Natural killer cell (primary cell): ENCODE measurements at regions not wholly inside any gene's neighbourhood (a gene's known extent, or its start where the extent isn't known, plus 50 kb on each side); places are given as distances from the start of the nearest gene placed in this dataset.

Experiments used
- ATAC-seq, 3 donors: fragments of 150-1000 bp in 2 of 3; fragments of 200-7000 bp in 1 of 3; cut with Tn5 transposase; 1 replicate in 1 of 3; 2 replicates in 2 of 3; pipeline ENCODE4 v1.10.0; 2021; ENCODE audit warnings: mild to moderate bottlenecking in 2 of 3, moderate library complexity in 2 of 3
- DNase-seq, 2 donors: peaks; one replicate each; pipeline versions ENCODE4 v3.0.0 to v3.0.0-alpha.2; 2013 to 2021; ENCODE audit warnings: mixed read lengths in 1 of 2
- H3K27ac ChIP-seq: one replicate; pipeline ENCODE4 v1.5.1; 2013; ENCODE audit warnings: mild to moderate bottlenecking, low read length
- H3K27me3 ChIP-seq: one replicate; pipeline ENCODE4 v1.6.1; 2013; ENCODE audit warnings: low read length; ENCODE audit not compliant: control insufficient read depth, insufficient read depth
- H3K36me3 ChIP-seq: one replicate; pipeline ENCODE4 v1.6.1; 2013; ENCODE audit warnings: low read length; ENCODE audit not compliant: control insufficient read depth, insufficient read depth
- H3K4me1 ChIP-seq: one replicate; pipeline ENCODE4 v1.6.1; 2013; ENCODE audit warnings: low read length; ENCODE audit not compliant: control insufficient read depth, insufficient read depth
- H3K4me3 ChIP-seq: one replicate; pipeline ENCODE4 v1.5.1; 2013; ENCODE audit warnings: low read length
- H3K9me3 ChIP-seq: one replicate; pipeline ENCODE4 v1.6.1; 2013; ENCODE audit warnings: low read length; ENCODE audit not compliant: control insufficient read depth, insufficient read depth
- H3K27ac Mint-ChIP-seq, 2 donors: one replicate each; pipeline ENCODE4 v1.8.0; 2022; ENCODE audit warnings: mild to moderate bottlenecking in 2 of 2, mixed read lengths in 2 of 2, moderate library complexity in 1 of 2
- H3K27me3 Mint-ChIP-seq, 2 donors: one replicate each; pipeline ENCODE4 v1.8.0; 2022; ENCODE audit warnings: low read depth in 2 of 2, mixed read lengths in 2 of 2
- H3K36me3 Mint-ChIP-seq: one replicate; pipeline ENCODE4 v1.8.0; 2022; ENCODE audit warnings: mixed read lengths
- H3K4me1 Mint-ChIP-seq, 2 donors: one replicate each; pipeline ENCODE4 v1.8.0; 2022; ENCODE audit warnings: mixed read lengths in 2 of 2
- H3K4me3 Mint-ChIP-seq: one replicate; pipeline ENCODE4 v1.8.0; 2022; ENCODE audit warnings: mild to moderate bottlenecking, moderate library complexity, mixed read lengths
- H3K9me3 Mint-ChIP-seq, 2 donors: one replicate each; pipeline ENCODE4 v1.8.0; 2022; ENCODE audit warnings: mixed read lengths in 2 of 2
- WGBS: methylation state at CpG from one replicate; pipeline ENCODE4 v1.1.7; 2013; ENCODE audit warnings: missing lambda C conversion rate; ENCODE audit not compliant: insufficient coverage; 5-methylcytosine and 5-hydroxymethylcytosine counted together
- intact Hi-C: fragments of 100-400 bp; cut with micrococcal nuclease; formaldehyde crosslinking; loops from one replicate; pipeline ENCODE4 v1.14.2; 2022
- TF ChIP-seq, protein P1 (sequence below): fragments of 200-600 bp; IDR thresholded peaks from one replicate; pipeline ENCODE4 v1.8.0; 2022; ENCODE audit warnings: antibody characterized with exemption

DNA sequence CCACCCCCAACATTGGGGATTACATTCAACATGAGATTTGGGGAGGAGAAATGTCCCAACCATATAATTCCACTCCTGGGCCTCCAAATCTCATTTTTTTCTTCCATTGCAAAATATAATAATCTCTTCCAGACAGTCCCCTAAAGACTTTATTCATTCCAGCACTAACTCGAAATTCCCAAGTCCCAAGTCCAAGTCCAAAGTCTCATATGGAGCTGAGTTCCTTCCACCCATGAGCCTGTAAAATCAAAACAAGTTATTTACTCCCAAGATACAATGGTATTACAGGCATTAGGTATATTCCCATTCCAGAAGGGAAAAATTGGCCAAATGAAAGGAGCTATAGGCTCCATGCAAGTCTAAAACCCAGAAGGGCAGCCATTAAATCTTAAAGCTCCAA is 56.7 kb downstream of the P2RY1 start:
- H3K36me3 Mint-ChIP-seq: no peaks in the 10 kb centered on the region
- Histone ChIP-seq H3K27me3 (no peaks in the 10 kb centered on the region), H3K4me3 (no peak overlapping the region), H3K9me3 (no peaks in the 10 kb centered on the region), H3K27ac (no peak overlapping the region), H3K4me1 (no peaks in the 10 kb centered on the region), H3K36me3 (no peaks in the 10 kb centered on the region)
- TF ChIP-seq, protein P1, sequence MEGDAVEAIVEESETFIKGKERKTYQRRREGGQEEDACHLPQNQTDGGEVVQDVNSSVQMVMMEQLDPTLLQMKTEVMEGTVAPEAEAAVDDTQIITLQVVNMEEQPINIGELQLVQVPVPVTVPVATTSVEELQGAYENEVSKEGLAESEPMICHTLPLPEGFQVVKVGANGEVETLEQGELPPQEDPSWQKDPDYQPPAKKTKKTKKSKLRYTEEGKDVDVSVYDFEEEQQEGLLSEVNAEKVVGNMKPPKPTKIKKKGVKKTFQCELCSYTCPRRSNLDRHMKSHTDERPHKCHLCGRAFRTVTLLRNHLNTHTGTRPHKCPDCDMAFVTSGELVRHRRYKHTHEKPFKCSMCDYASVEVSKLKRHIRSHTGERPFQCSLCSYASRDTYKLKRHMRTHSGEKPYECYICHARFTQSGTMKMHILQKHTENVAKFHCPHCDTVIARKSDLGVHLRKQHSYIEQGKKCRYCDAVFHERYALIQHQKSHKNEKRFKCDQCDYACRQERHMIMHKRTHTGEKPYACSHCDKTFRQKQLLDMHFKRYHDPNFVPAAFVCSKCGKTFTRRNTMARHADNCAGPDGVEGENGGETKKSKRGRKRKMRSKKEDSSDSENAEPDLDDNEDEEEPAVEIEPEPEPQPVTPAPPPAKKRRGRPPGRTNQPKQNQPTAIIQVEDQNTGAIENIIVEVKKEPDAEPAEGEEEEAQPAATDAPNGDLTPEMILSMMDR: no peak
- 72% methylated on average over 1 of the region's 1 CpG for WGBS
- H3K4me1 Mint-ChIP-seq: no peaks in the 10 kb centered on the region
- no peak overlapping the region for H3K4me3 Mint-ChIP-seq
- intact Hi-C loops: no loop called here
- no peak for DNase-seq
- peaks cover 4 to 6% of the 10 kb centered on the region in 2 donors for H3K27me3 Mint-ChIP-seq
- H3K9me3 Mint-ChIP-seq: peaks cover 0 to 10% of the 10 kb centered on the region in 2 donors
- ATAC-seq: no peak
- no peak overlapping the region for H3K27ac Mint-ChIP-seq

DNA sequence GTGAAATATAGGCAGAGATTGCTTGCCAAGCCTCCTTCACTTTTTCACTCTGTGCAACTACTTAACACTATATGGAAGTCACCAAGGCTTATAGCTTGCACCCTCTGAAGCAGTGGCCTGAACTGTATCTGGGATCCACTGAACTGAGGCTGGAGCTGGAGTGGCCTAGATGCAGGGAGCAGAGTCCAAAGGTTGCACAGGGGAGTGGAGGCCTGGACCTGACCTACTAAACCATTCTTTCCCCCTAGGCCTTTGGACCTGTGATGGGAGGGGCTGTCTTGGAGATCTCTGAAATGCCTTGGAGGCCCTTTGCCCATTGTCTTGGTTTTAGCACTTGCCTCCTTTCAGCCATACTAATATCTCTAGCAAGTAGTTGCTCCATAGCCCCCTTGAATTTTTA is 57.5 kb downstream of the P2RY1 start:
- ATAC-seq (no peak), DNase-seq (no peak)
- Mint-ChIP-seq H3K27ac (no peak overlapping the region), H3K9me3 (peaks cover 0 to 10% of the 10 kb centered on the region in 2 donors), H3K36me3 (no peaks in the 10 kb centered on the region), H3K27me3 (peaks cover 4 to 6% of the 10 kb centered on the region in 2 donors), H3K4me1 (no peaks in the 10 kb centered on the region), H3K4me3 (no peak overlapping the region)
- H3K4me1 ChIP-seq: no peaks in the 10 kb centered on the region
- no peaks in the 10 kb centered on the region for H3K36me3 ChIP-seq
- H3K4me3 ChIP-seq: no peak overlapping the region
- intact Hi-C loops: no loop called here
- H3K9me3 ChIP-seq: no peaks in the 10 kb centered on the region
- TF ChIP-seq, protein P1: no peak
- no peak overlapping the region for H3K27ac ChIP-seq
- H3K27me3 ChIP-seq: no peaks in the 10 kb centered on the region

DNA sequence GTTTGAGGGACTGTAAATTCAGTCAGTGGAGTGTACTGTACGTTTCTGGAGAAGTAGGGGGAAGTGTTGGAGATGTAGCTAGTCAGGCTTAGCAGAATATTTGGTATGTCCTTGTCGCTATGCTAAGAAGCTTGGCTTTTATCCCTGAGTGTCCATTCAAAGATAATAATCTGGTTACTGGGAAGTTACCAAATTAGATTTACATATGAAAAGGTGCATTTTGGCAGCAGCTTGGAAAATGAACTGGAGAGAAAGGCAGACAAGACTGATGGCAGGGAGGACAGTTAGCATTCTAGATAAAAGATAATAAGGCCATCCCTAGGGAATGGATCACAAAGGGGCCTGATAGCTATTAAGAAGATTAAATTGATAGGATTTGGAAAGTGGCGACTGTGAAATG is 58.7 kb downstream of the P2RY1 start:
- DNase-seq (no peak), ATAC-seq (no peak)
- WGBS: 76% methylated on average over 3 of the region's 3 CpGs
- peaks cover 0 to 7% of the 10 kb centered on the region in 2 donors for H3K9me3 Mint-ChIP-seq
- no peak overlapping the region for H3K27ac Mint-ChIP-seq
- H3K4me1 ChIP-seq: no peaks in the 10 kb centered on the region
- H3K27me3 Mint-ChIP-seq: peaks cover 0 to 4% of the 10 kb centered on the region in 2 donors
- TF ChIP-seq, protein P1: no peak
- H3K27me3 ChIP-seq: no peaks in the 10 kb centered on the region
- H3K4me1 Mint-ChIP-seq: no peaks in the 10 kb centered on the region
- no peaks in the 10 kb centered on the region for H3K36me3 ChIP-seq
- intact Hi-C loops: no loop called here
- no peak overlapping the region for H3K4me3 ChIP-seq
- no peak overlapping the region for H3K27ac ChIP-seq
- no peaks in the 10 kb centered on the region for H3K36me3 Mint-ChIP-seq
- no peaks in the 10 kb centered on the region for H3K9me3 ChIP-seq
- H3K4me3 Mint-ChIP-seq: no peak overlapping the region

DNA sequence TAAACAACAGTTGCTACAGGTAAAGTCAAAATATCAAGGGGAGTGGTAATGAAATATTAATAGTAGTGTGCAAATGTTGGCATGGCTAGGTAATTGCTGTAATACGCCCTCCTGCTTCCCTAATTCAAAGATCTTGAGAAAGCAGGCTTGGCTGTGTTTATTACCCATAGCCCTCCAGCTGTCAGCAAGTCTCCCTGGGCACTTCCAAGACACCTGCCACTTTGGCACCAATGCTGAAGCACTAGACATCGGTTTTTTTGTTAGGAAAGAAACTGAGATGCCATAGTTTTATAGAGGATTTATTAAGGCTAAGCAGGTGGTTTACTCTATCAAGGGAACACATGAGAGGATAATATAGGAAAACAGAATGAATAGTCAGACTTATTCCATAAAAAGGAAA is 64.4 kb downstream of the P2RY1 start:
- no peaks in the 10 kb centered on the region for H3K9me3 ChIP-seq
- intact Hi-C loops: no loop called here
- no peaks in the 10 kb centered on the region for H3K4me1 ChIP-seq
- peaks cover 0 to 3% of the 10 kb centered on the region in 2 donors for H3K9me3 Mint-ChIP-seq
- no CpG with 5 or more reads among the region's 2 CpGs for WGBS
- H3K36me3 ChIP-seq: no peaks in the 10 kb centered on the region
- no peak overlapping the region for H3K27ac Mint-ChIP-seq
- H3K27me3 Mint-ChIP-seq: peaks cover 0 to 4% of the 10 kb centered on the region in 2 donors
- H3K4me3 ChIP-seq: no peak overlapping the region
- no peaks in the 10 kb centered on the region for H3K4me1 Mint-ChIP-seq
- no peak overlapping the region for H3K27ac ChIP-seq
- peaks cover 3% of the 10 kb centered on the region for H3K36me3 Mint-ChIP-seq
- TF ChIP-seq, protein P1: no peak
- no peaks in the 10 kb centered on the region for H3K27me3 ChIP-seq
- DNase-seq (no peak), ATAC-seq (no peak)
- no peak overlapping the region for H3K4me3 Mint-ChIP-seq
